ENCODE measurements at regions not wholly inside any gene's neighbourhood (a gene's known extent, or its start where the extent isn't known, plus 50 kb on each side); places are given as distances from the start of the nearest gene placed in this dataset.

- H3K4me3 ChIP-seq (ENCODE audit: low read length): no peak overlapping the region
- H3K9ac ChIP-seq (ENCODE audit: low read length): no peak overlapping the region
- POLR2A ChIA-PET (ENCODE audit: unreplicated experiment): no interaction called here
- no peaks in the 10 kb centered on the region for H4K20me1 ChIP-seq (ENCODE audit: low read length)
- no peak for ATAC-seq
- H3F3A ChIP-seq (ENCODE audit: low read length, unreplicated experiment): no peaks in the 10 kb centered on the region
- no peaks in the 10 kb centered on the region for H3K36me3 ChIP-seq (ENCODE audit: low read depth, low read length)
- CTCF ChIA-PET: no interaction called here
- no peak overlapping the region for H3K27ac ChIP-seq (ENCODE audit: low read length)
- intact Hi-C loops (cut with micrococcal nuclease): no loop called here
- peaks cover 5% of the 10 kb centered on the region; the same call in 1 of the 2 replicates for H3K9me3 ChIP-seq (ENCODE audit: low read length)
- no peaks in the 10 kb centered on the region for H3K4me1 ChIP-seq (ENCODE audit: insufficient read depth, low read length)
- H2AFZ ChIP-seq (ENCODE audit: low read length): no peak overlapping the region
- H3K9me2 ChIP-seq (replicated peaks; ENCODE audit: low read length): no peaks in the 10 kb centered on the region
- no TSS peak for BruUV-seq (replicated peaks)
- TF ChIP-seq EZH2phosphoT487 (IDR thresholded peaks at IDR 0.05; ENCODE audit: borderline replicate concordance, low read length): no peak
- TF ChIP-seq CTCF (conservative IDR thresholded peaks at IDR 0.05; ENCODE audit: low read depth, low read length): no peak
- no peak for TF ChIP-seq EZH2 (IDR thresholded peaks at IDR 0.05; ENCODE audit: low read length, unreplicated experiment)
- no peaks in the 10 kb centered on the region for H3K79me2 ChIP-seq (ENCODE audit: low read length)
- no peak overlapping the region for H3K4me2 ChIP-seq (ENCODE audit: low read length)
- DNase-seq: no peak
- no peaks in the 10 kb centered on the region for H3K27me3 ChIP-seq (ENCODE audit: low read length)
Measured at GRCh38 chr20:40493071-40493470, 196.0 kb downstream of the MAFB start.

- Histone ChIP-seq H3K4me2 (ENCODE audit: low read length) (no peak overlapping the region), H3K9me3 (ENCODE audit: low read length) (peaks cover 8% of the 10 kb centered on the region; the same call in 1 of the 2 replicates), H3K27me3 (ENCODE audit: low read length) (no peaks in the 10 kb centered on the region), H4K20me1 (ENCODE audit: low read length) (no peaks in the 10 kb centered on the region), H3K79me2 (ENCODE audit: low read length) (no peaks in the 10 kb centered on the region), H3K9me2 (replicated peaks; ENCODE audit: low read length) (no peaks in the 10 kb centered on the region), H3K9ac (ENCODE audit: low read length) (no peak overlapping the region), H3K4me3 (ENCODE audit: low read length) (no peak overlapping the region), H3K27ac (ENCODE audit: low read length) (no peak overlapping the region), H3K36me3 (ENCODE audit: low read depth, low read length) (no peaks in the 10 kb centered on the region), H2AFZ (ENCODE audit: low read length) (no peak overlapping the region), H3F3A (ENCODE audit: low read length, unreplicated experiment) (no peaks in the 10 kb centered on the region), H3K4me1 (ENCODE audit: insufficient read depth, low read length) (no peaks in the 10 kb centered on the region)
- TF ChIP-seq CTCF (conservative IDR thresholded peaks at IDR 0.05; ENCODE audit: low read depth, low read length): no peak
- TF ChIP-seq EZH2phosphoT487 (IDR thresholded peaks at IDR 0.05; ENCODE audit: borderline replicate concordance, low read length): no peak
- TF ChIP-seq EZH2 (IDR thresholded peaks at IDR 0.05; ENCODE audit: low read length, unreplicated experiment): no peak
- no TSS peak for BruUV-seq (replicated peaks)
- ATAC-seq: no peak
- ChIA-PET CTCF (no interaction called here), POLR2A (ENCODE audit: unreplicated experiment) (no interaction called here)
- DNase-seq: no peak
- intact Hi-C loops (cut with micrococcal nuclease): no loop called here
Measured at GRCh38 chr20:40491009-40491590, 197.9 kb downstream of the MAFB start.

GRCh38 chr20:40489886-40490285 lies 199.2 kb downstream of the MAFB start:
- H3K4me2 ChIP-seq (ENCODE audit: low read length): no peak overlapping the region
- H3K36me3 ChIP-seq (ENCODE audit: low read depth, low read length): no peaks in the 10 kb centered on the region
- no peaks in the 10 kb centered on the region for H3K79me2 ChIP-seq (ENCODE audit: low read length)
- ChIA-PET POLR2A (ENCODE audit: unreplicated experiment) (no interaction called here), CTCF (no interaction called here)
- no peaks in the 10 kb centered on the region for H3K9me2 ChIP-seq (replicated peaks; ENCODE audit: low read length)
- BruUV-seq (replicated peaks): no TSS peak
- H3F3A ChIP-seq (ENCODE audit: low read length, unreplicated experiment): no peaks in the 10 kb centered on the region
- H4K20me1 ChIP-seq (ENCODE audit: low read length): no peaks in the 10 kb centered on the region
- H3K9me3 ChIP-seq (ENCODE audit: low read length): peaks cover 8% of the 10 kb centered on the region; the same call in 1 of the 2 replicates
- no peak overlapping the region for H3K4me3 ChIP-seq (ENCODE audit: low read length)
- no peaks in the 10 kb centered on the region for H3K4me1 ChIP-seq (ENCODE audit: insufficient read depth, low read length)
- H3K27me3 ChIP-seq (ENCODE audit: low read length): no peaks in the 10 kb centered on the region
- DNase-seq (no peak), ATAC-seq (no peak)
- intact Hi-C loops (cut with micrococcal nuclease): no loop called here
- no peak overlapping the region for H3K9ac ChIP-seq (ENCODE audit: low read length)
- no peak overlapping the region for H3K27ac ChIP-seq (ENCODE audit: low read length)
- no peak overlapping the region for H2AFZ ChIP-seq (ENCODE audit: low read length)
- TF ChIP-seq EZH2phosphoT487 (IDR thresholded peaks at IDR 0.05; ENCODE audit: borderline replicate concordance, low read length) (no peak), CTCF (conservative IDR thresholded peaks at IDR 0.05; ENCODE audit: low read depth, low read length) (no peak), EZH2 (IDR thresholded peaks at IDR 0.05; ENCODE audit: low read length, unreplicated experiment) (no peak)
